ENCODE measurements at regions not wholly inside any gene's neighbourhood (a gene's known extent, or its start where the extent isn't known, plus 50 kb on each side); places are given as distances from the start of the nearest gene placed in this dataset.

DNA sequence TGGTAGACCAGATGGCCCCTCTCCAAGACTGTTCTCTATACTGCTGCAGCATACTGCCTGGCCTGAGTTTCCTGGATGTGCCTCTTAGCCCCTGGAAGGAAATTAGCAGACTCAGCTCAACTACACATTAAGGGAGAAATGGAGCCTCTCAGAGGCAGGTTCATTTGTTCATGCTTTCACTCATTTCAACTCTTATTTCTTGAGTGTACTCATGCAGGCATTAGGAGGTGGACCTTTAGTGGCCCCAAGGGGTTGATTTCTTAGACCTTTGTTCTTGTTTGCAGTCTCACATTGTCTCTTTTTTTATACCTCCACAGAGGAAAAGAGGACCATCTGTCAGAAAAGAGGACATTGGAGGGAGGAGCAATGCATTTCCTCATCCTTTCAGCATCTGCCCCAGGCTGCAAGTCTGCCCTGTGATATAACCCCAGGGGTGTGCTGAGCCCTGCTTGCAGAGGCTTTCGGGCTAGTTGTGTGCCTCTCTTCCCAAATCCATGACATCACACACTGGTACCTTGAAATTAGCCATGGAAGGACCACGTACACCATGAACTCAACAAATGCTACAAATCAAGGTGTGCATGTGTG, 456.2 kb downstream of the CD83 start:
- TF ChIP-seq NPAS2 (CRISPR knock-in tag; IDR thresholded peaks at IDR 0.05; ENCODE audit: borderline replicate concordance) (no peak), ZNF18 (CRISPR knock-in tag; IDR thresholded peaks at IDR 0.05; ENCODE audit: insufficient replicate concordance) (no peak), ZFYVE20 (CRISPR knock-in tag; IDR thresholded peaks at IDR 0.05; ENCODE audit: borderline replicate concordance, low read depth) (no peak), MYNN (CRISPR knock-in tag; IDR thresholded peaks at IDR 0.05; ENCODE audit: low read depth) (no peak), GLI4 (CRISPR knock-in tag; IDR thresholded peaks at IDR 0.05; ENCODE audit: borderline replicate concordance) (no peak), SP2 (CRISPR knock-in tag; IDR thresholded peaks at IDR 0.05) (no peak), CTCF (CRISPR knock-in tag; IDR thresholded peaks at IDR 0.05) (no peak), SRY (CRISPR knock-in tag; IDR thresholded peaks at IDR 0.05) (no peak), HHEX (CRISPR knock-in tag; IDR thresholded peaks at IDR 0.05) (no peak), MTA1 (CRISPR knock-in tag; IDR thresholded peaks at IDR 0.05; ENCODE audit: borderline replicate concordance) (no peak), EP300 (IDR thresholded peaks at IDR 0.05; ENCODE audit: low read depth in 2 of 2, low read length in 2 of 2) (no peak), EP300 (CRISPR knock-in tag; IDR thresholded peaks at IDR 0.05; ENCODE audit: borderline replicate concordance) (no peak)

All from HepG2 (cell line).